Left lung (tissue), 4 donors: ENCODE measurements at regions not wholly inside any gene's neighbourhood (a gene's known extent, or its start where the extent isn't known, plus 50 kb on each side); places are given as distances from the start of the nearest gene placed in this dataset.
A peak's percentile ranks its signal among the peaks of the same experiment; 100 is the strongest.

ENCODE experiments used
- ATAC-seq: fragments of 200-7000 bp; cut with Tn5 transposase; one replicate; pipeline ENCODE4 v1.9.1; 2020; ENCODE audit warnings: moderate library complexity
- DNase-seq, 4 donors: peaks; one replicate each; pipeline ENCODE4 v3.0.0-alpha.2; 2013 to 2020
- H3K27ac ChIP-seq, 2 donors: fragments of 200-600 bp; sonication (generic) in 1 of 2; one replicate each; pipeline versions ENCODE4 v1.5.0 to v1.8.0; 2020 to 2021
- H3K27me3 ChIP-seq, 2 donors: fragments of 200-600 bp; sonication (generic) in 1 of 2; one replicate each; pipeline versions ENCODE4 v1.5.0 to v1.8.0; 2020 to 2021
- H3K36me3 ChIP-seq, 2 donors: fragments of 200-600 bp; sonication (generic) in 1 of 2; one replicate each; pipeline versions ENCODE4 v1.5.0 to v1.8.0; 2020 to 2021
- H3K4me1 ChIP-seq, 2 donors: fragments of 200-600 bp; one replicate each; pipeline ENCODE4 v1.8.0; 2021
- H3K4me3 ChIP-seq, 2 donors: fragments of 200-600 bp; sonication (generic) in 1 of 2; one replicate each; pipeline versions ENCODE4 v1.5.0 to v1.8.0; 2020 to 2021; ENCODE audit warnings: mild to moderate bottlenecking in 1 of 2
- H3K9me3 ChIP-seq, 2 donors: fragments of 200-600 bp; sonication (generic) in 1 of 2; one replicate each; pipeline versions ENCODE4 v1.5.0 to v1.8.0; 2020 to 2021
- CTCF ChIP-seq, 2 donors: fragments of 200-600 bp; sonication (generic) in 1 of 2; IDR thresholded peaks; one replicate each; pipeline versions ENCODE4 v1.5.0 to v1.8.0; 2021; ENCODE audit warnings: antibody characterized with exemption in 2 of 2
- intact Hi-C, 2 donors: fragments of 100-400 bp; cut with DNase I; formaldehyde crosslinking; loops; one replicate each; pipeline versions ENCODE4 v1.11.2 to v1.14.2; 2022
- donor health status: DM: no; HTN: yes; CAD: no.
- donor health status: DM: no; HTN: no; CAD: no.

- Histone ChIP-seq H3K27me3 (no peaks in the 10 kb centered on the region), H3K4me3 (no peak overlapping the region), H3K4me1 (no peaks in the 10 kb centered on the region), H3K27ac (no peak overlapping the region), H3K36me3 (no peaks in the 10 kb centered on the region), H3K9me3 (no peaks in the 10 kb centered on the region)
- TF ChIP-seq CTCF (IDR thresholded peaks at IDR 0.05): no peak
- intact Hi-C loops: no loop called here
- no peak for DNase-seq
- ATAC-seq: no peak
Measured at GRCh38 chr12:43063650-43064049, 474.1 kb upstream of the PRICKLE1 start.

- TF ChIP-seq CTCF (IDR thresholded peaks at IDR 0.05): no peak
- Histone ChIP-seq H3K27me3 (no peaks in the 10 kb centered on the region), H3K4me1 (no peaks in the 10 kb centered on the region), H3K4me3 (no peak overlapping the region), H3K9me3 (no peaks in the 10 kb centered on the region), H3K27ac (no peak overlapping the region), H3K36me3 (no peaks in the 10 kb centered on the region)
- intact Hi-C loops: no loop called here
- DNase-seq: peak in 2 of 4 donors; percentile 24 to 36
- ATAC-seq: no peak
Measured at GRCh38 chr12:43062201-43062895, 472.8 kb upstream of the PRICKLE1 start.

GRCh38 chr12:43060742-43061141 is 471.2 kb upstream of the PRICKLE1 start:
- Histone ChIP-seq H3K36me3 (no peaks in the 10 kb centered on the region), H3K4me1 (no peaks in the 10 kb centered on the region), H3K27ac (no peak overlapping the region), H3K4me3 (no peak overlapping the region), H3K9me3 (no peaks in the 10 kb centered on the region), H3K27me3 (no peaks in the 10 kb centered on the region)
- no peak for ATAC-seq
- no peak for DNase-seq
- no peak for TF ChIP-seq CTCF (IDR thresholded peaks at IDR 0.05)
- intact Hi-C loops: no loop called here

GRCh38 chr12:43058616-43059015 is 469.1 kb upstream of the PRICKLE1 start:
- intact Hi-C loops: no loop called here
- no peaks in the 10 kb centered on the region for H3K4me1 ChIP-seq
- H3K27me3 ChIP-seq: no peaks in the 10 kb centered on the region
- H3K36me3 ChIP-seq: no peaks in the 10 kb centered on the region
- no peak for DNase-seq
- H3K4me3 ChIP-seq: no peak overlapping the region
- no peak for ATAC-seq
- TF ChIP-seq CTCF (IDR thresholded peaks at IDR 0.05): no peak
- no peaks in the 10 kb centered on the region for H3K9me3 ChIP-seq
- no peak overlapping the region for H3K27ac ChIP-seq

GRCh38 chr12:43057566-43057965 is 468.0 kb upstream of the PRICKLE1 start:
- H3K27ac ChIP-seq: no peak overlapping the region
- H3K9me3 ChIP-seq: no peaks in the 10 kb centered on the region
- peak in 2 of 4 donors; percentile 32 to 35 for DNase-seq
- no peaks in the 10 kb centered on the region for H3K4me1 ChIP-seq
- ATAC-seq: no peak
- H3K27me3 ChIP-seq: no peaks in the 10 kb centered on the region
- intact Hi-C loops: no loop called here
- no peak for TF ChIP-seq CTCF (IDR thresholded peaks at IDR 0.05)
- no peaks in the 10 kb centered on the region for H3K36me3 ChIP-seq
- H3K4me3 ChIP-seq: no peak overlapping the region
